ENCODE measurements at regions not wholly inside any gene's neighbourhood (a gene's known extent, or its start where the extent isn't known, plus 50 kb on each side); places are given as distances from the start of the nearest gene placed in this dataset.
"Not testable (repeated sequence)": the region's sequence is repeated elsewhere in the genome, so short reads cannot be mapped to it uniquely, and the experiment has no call there.

- peak overlapping the region; percentile 22; the same call in 1 of the 2 replicates for H3K4me2 ChIP-seq (ENCODE audit: low read length)
- DNase-seq (peak; percentile 60), ATAC-seq (peak; percentile 89)
- no peaks in the 10 kb centered on the region for H3K9me2 ChIP-seq (replicated peaks; ENCODE audit: low read length)
- peaks cover 31% of the 10 kb centered on the region for H3K4me1 ChIP-seq (ENCODE audit: insufficient read depth, low read length)
- H3K27me3 ChIP-seq (ENCODE audit: low read length): no peaks in the 10 kb centered on the region
- CTCF ChIA-PET: no interaction called here
- H4K20me1 ChIP-seq (ENCODE audit: low read length): no peaks in the 10 kb centered on the region
- no peaks in the 10 kb centered on the region for H3K36me3 ChIP-seq (ENCODE audit: low read depth, low read length)
- H3K79me2 ChIP-seq (ENCODE audit: low read length): no peaks in the 10 kb centered on the region
- no peak for TF ChIP-seq EZH2phosphoT487 (IDR thresholded peaks at IDR 0.05; ENCODE audit: borderline replicate concordance, low read length)
- no peak for TF ChIP-seq CTCF (conservative IDR thresholded peaks at IDR 0.05; ENCODE audit: low read depth, low read length)
- no peak for TF ChIP-seq EZH2 (IDR thresholded peaks at IDR 0.05; ENCODE audit: low read length, unreplicated experiment)
- no peaks in the 10 kb centered on the region for H3K9me3 ChIP-seq (ENCODE audit: low read length)
- no peak overlapping the region for H3K4me3 ChIP-seq (ENCODE audit: low read length)
- BruUV-seq (replicated peaks): no TSS peak
- H3K27ac ChIP-seq (ENCODE audit: low read length): peak overlapping the region; percentile 33
- no peaks in the 10 kb centered on the region for H3F3A ChIP-seq (ENCODE audit: low read length, unreplicated experiment)
- POLR2A ChIA-PET (ENCODE audit: unreplicated experiment): no interaction called here
- H3K9ac ChIP-seq (ENCODE audit: low read length): no peak overlapping the region
- no peak overlapping the region for H2AFZ ChIP-seq (ENCODE audit: low read length)
- intact Hi-C loops (cut with micrococcal nuclease): loop anchor here (5.0 kb wide), 2 partner anchors 68 to 297 kb away; no protein-coding TSS in a partner anchor
Measured at GRCh38 chrX:13190051-13190450, 129.8 kb downstream of the ATXN3L start.

- H3K9me3 ChIP-seq (ENCODE audit: low read length): no peaks in the 10 kb centered on the region
- H3K9me2 ChIP-seq (replicated peaks; ENCODE audit: low read length): no peaks in the 10 kb centered on the region
- peak overlapping the region; percentile 22; the same call in 1 of the 2 replicates for H3K4me2 ChIP-seq (ENCODE audit: low read length)
- BruUV-seq (replicated peaks): no TSS peak
- H3F3A ChIP-seq (ENCODE audit: low read length, unreplicated experiment): no peaks in the 10 kb centered on the region
- H3K4me3 ChIP-seq (ENCODE audit: low read length): no peak overlapping the region
- no peak for ATAC-seq
- H3K36me3 ChIP-seq (ENCODE audit: low read depth, low read length): no peaks in the 10 kb centered on the region
- H3K9ac ChIP-seq (ENCODE audit: low read length): no peak overlapping the region
- H3K79me2 ChIP-seq (ENCODE audit: low read length): no peaks in the 10 kb centered on the region
- POLR2A ChIA-PET (ENCODE audit: unreplicated experiment): no interaction called here
- H3K4me1 ChIP-seq (ENCODE audit: insufficient read depth, low read length): peaks cover 24% of the 10 kb centered on the region
- H4K20me1 ChIP-seq (ENCODE audit: low read length): no peaks in the 10 kb centered on the region
- TF ChIP-seq EZH2phosphoT487 (IDR thresholded peaks at IDR 0.05; ENCODE audit: borderline replicate concordance, low read length) (no peak), CTCF (conservative IDR thresholded peaks at IDR 0.05; ENCODE audit: low read depth, low read length) (no peak), EZH2 (IDR thresholded peaks at IDR 0.05; ENCODE audit: low read length, unreplicated experiment) (no peak)
- intact Hi-C loops (cut with micrococcal nuclease): no loop called here
- H3K27me3 ChIP-seq (ENCODE audit: low read length): no peaks in the 10 kb centered on the region
- peak overlapping the region; percentile 33 for H3K27ac ChIP-seq (ENCODE audit: low read length)
- CTCF ChIA-PET: no interaction called here
- DNase-seq: no peak
- no peak overlapping the region for H2AFZ ChIP-seq (ENCODE audit: low read length)
Measured at GRCh38 chrX:13189380-13189779, 130.5 kb downstream of the ATXN3L start.

- Histone ChIP-seq H3K9me3 (ENCODE audit: low read length) (no peaks in the 10 kb centered on the region), H3K4me2 (ENCODE audit: low read length) (no peak overlapping the region), H3K36me3 (ENCODE audit: low read depth, low read length) (no peaks in the 10 kb centered on the region), H3K4me1 (ENCODE audit: insufficient read depth, low read length) (peaks cover 19% of the 10 kb centered on the region), H3F3A (ENCODE audit: low read length, unreplicated experiment) (no peaks in the 10 kb centered on the region), H3K79me2 (ENCODE audit: low read length) (no peaks in the 10 kb centered on the region), H4K20me1 (ENCODE audit: low read length) (no peaks in the 10 kb centered on the region), H3K27ac (ENCODE audit: low read length) (no peak overlapping the region), H3K9me2 (replicated peaks; ENCODE audit: low read length) (no peaks in the 10 kb centered on the region), H3K27me3 (ENCODE audit: low read length) (no peaks in the 10 kb centered on the region), H2AFZ (ENCODE audit: low read length) (no peak overlapping the region), H3K4me3 (ENCODE audit: low read length) (no peak overlapping the region), H3K9ac (ENCODE audit: low read length) (no peak overlapping the region)
- no peak for TF ChIP-seq EZH2phosphoT487 (IDR thresholded peaks at IDR 0.05; ENCODE audit: borderline replicate concordance, low read length)
- TF ChIP-seq EZH2 (IDR thresholded peaks at IDR 0.05; ENCODE audit: low read length, unreplicated experiment): no peak
- TF ChIP-seq CTCF (conservative IDR thresholded peaks at IDR 0.05; ENCODE audit: low read depth, low read length): no peak
- ChIA-PET CTCF (no interaction called here), POLR2A (ENCODE audit: unreplicated experiment) (no interaction called here)
- intact Hi-C loops (cut with micrococcal nuclease): no loop called here
- BruUV-seq (replicated peaks): no TSS peak
- ATAC-seq (no peak), DNase-seq (no peak)
Measured at GRCh38 chrX:13188731-13189309, 131.0 kb downstream of the ATXN3L start.

GRCh38 chrX:13186643-13187042 is 133.2 kb downstream of the ATXN3L start:
- CTCF ChIA-PET; H3K9me2 ChIP-seq (replicated peaks; ENCODE audit: low read length); POLR2A ChIA-PET (ENCODE audit: unreplicated experiment); BruUV-seq (replicated peaks); H4K20me1 ChIP-seq (ENCODE audit: low read length); H3K27me3 ChIP-seq (ENCODE audit: low read length); H3K4me2 ChIP-seq (ENCODE audit: low read length); H3K36me3 ChIP-seq (ENCODE audit: low read depth, low read length); H3K79me2 ChIP-seq (ENCODE audit: low read length); H3K4me3 ChIP-seq (ENCODE audit: low read length); H3F3A ChIP-seq (ENCODE audit: low read length, unreplicated experiment); ATAC-seq; DNase-seq; H3K27ac ChIP-seq (ENCODE audit: low read length); H2AFZ ChIP-seq (ENCODE audit: low read length); intact Hi-C loops (cut with micrococcal nuclease); H3K9me3 ChIP-seq (ENCODE audit: low read length); H3K9ac ChIP-seq (ENCODE audit: low read length): not testable (repeated sequence)
- peaks cover 17% of the 10 kb centered on the region for H3K4me1 ChIP-seq (ENCODE audit: insufficient read depth, low read length)

Measured in PC-3 (cell line).